Gastrocnemius medialis (tissue), 4 donors: ENCODE measurements at regions not wholly inside any gene's neighbourhood (a gene's known extent, or its start where the extent isn't known, plus 50 kb on each side); places are given as distances from the start of the nearest gene placed in this dataset.

ENCODE experiments used
- ATAC-seq, 2 donors: fragments of 150-250 bp; one replicate each; pipeline ENCODE4 v1.9.1; 2016
- DNase-seq, 2 donors: peaks; one replicate each; pipeline ENCODE4 v3.0.0-alpha.2; 2019
- H3K27ac ChIP-seq, 4 donors: fragments of 200-600 bp; sonication (generic); 1 replicate in 1 of 4; 2 replicates in 3 of 4; pipeline ENCODE4 v1.5.1; 2016 to 2018; ENCODE audit warnings: mild to moderate bottlenecking in 2 of 4, moderate library complexity in 1 of 4
- H3K27me3 ChIP-seq, 3 donors: fragments of 200-600 bp; sonication (generic) in 2 of 3; 1 replicate in 1 of 3; 2 replicates in 2 of 3; pipeline versions ENCODE4 v1.5.1 to v1.6.0; 2016 to 2019; ENCODE audit warnings: mild to moderate bottlenecking in 1 of 3, moderate library complexity in 1 of 3
- H3K36me3 ChIP-seq, 2 donors: fragments of 200-600 bp; sonication (generic) in 1 of 2; one replicate each; pipeline ENCODE4 v1.5.1; 2017 to 2018
- H3K4me1 ChIP-seq, 2 donors: fragments of 200-600 bp; sonication (generic) in 1 of 2; one replicate each; pipeline ENCODE4 v1.5.1; 2016 to 2017; ENCODE audit warnings: mild to moderate bottlenecking in 2 of 2
- H3K4me3 ChIP-seq, 4 donors: fragments of 200-600 bp; sonication (generic) in 3 of 4; 1 replicate in 1 of 4; 2 replicates in 3 of 4; pipeline ENCODE4 v1.5.1; 2016 to 2019; ENCODE audit warnings: mild to moderate bottlenecking in 2 of 4
- H3K9me3 ChIP-seq, 3 donors: fragments of 200-600 bp; sonication (generic) in 2 of 3; 1 replicate in 1 of 3; 2 replicates in 2 of 3; pipeline ENCODE4 v1.5.1; 2016 to 2019
- CTCF ChIP-seq, 5 experiments: fragments of 450-650 bp in 3 of 5; fragments of 200-600 bp in 2 of 5; sonication (generic) in 2 of 5; IDR thresholded peaks in 4 of 5; conservative IDR thresholded peaks in 1 of 5; 1 replicate in 4 of 5; 2 replicates in 1 of 5; pipeline ENCODE4 v1.5.1; 2016 to 2019; ENCODE audit warnings: antibody characterized with exemption in 5 of 5, mild to moderate bottlenecking in 3 of 5, moderate library complexity in 3 of 5
- POLR2A ChIP-seq, 2 donors: fragments of 450-650 bp; IDR thresholded peaks; one replicate each; pipeline ENCODE4 v1.6.1; 2017; ENCODE audit warnings: antibody characterized with exemption in 2 of 2, mild to moderate bottlenecking in 2 of 2, moderate library complexity in 2 of 2
- in situ Hi-C, 4 donors: fragments of 200-750 bp; cut with MboI; loops; one replicate each; pipeline versions ENCODE4 v1.15.0 to v1.8.0; 2017; ENCODE audit warnings: low sequenced_read_pairs in 4 of 4
- intact Hi-C: fragments of 100-400 bp; cut with DNase I; formaldehyde crosslinking; loops from one replicate; pipeline ENCODE4 v1.15.1; 2023; ENCODE audit warnings: low total_unique reads

- ATAC-seq (no peak), DNase-seq (no peak)
- Histone ChIP-seq H3K4me1 (no peaks in the 10 kb centered on the region), H3K4me3 (no peak overlapping the region), H3K36me3 (no peaks in the 10 kb centered on the region), H3K9me3 (no peaks in the 10 kb centered on the region), H3K27me3 (no peaks in the 10 kb centered on the region), H3K27ac (no peak overlapping the region)
- TF ChIP-seq CTCF (IDR thresholded peaks at IDR 0.05 in 4 of 5, conservative IDR thresholded peaks at IDR 0.05 in 1 of 5) (no peak), POLR2A (IDR thresholded peaks at IDR 0.05) (no peak)
- intact Hi-C loops: no loop called here
- in situ Hi-C loops: no loop called here
Measured at GRCh38 chr9:31089549-31090221, 1294.8 kb upstream of the ACO1 start.

GRCh38 chr9:31100311-31100710 lies 1284.1 kb upstream of the ACO1 start:
- no peaks in the 10 kb centered on the region for H3K27me3 ChIP-seq
- no peak for TF ChIP-seq POLR2A (IDR thresholded peaks at IDR 0.05)
- no peak for TF ChIP-seq CTCF (IDR thresholded peaks at IDR 0.05 in 4 of 5, conservative IDR thresholded peaks at IDR 0.05 in 1 of 5)
- DNase-seq: no peak
- H3K4me1 ChIP-seq: no peaks in the 10 kb centered on the region
- intact Hi-C loops: loop anchor here (10.0 kb wide), 1 partner anchor 56 kb away; no protein-coding TSS in a partner anchor
- H3K9me3 ChIP-seq: no peaks in the 10 kb centered on the region
- no peak overlapping the region for H3K4me3 ChIP-seq
- H3K36me3 ChIP-seq: no peaks in the 10 kb centered on the region
- ATAC-seq: no peak
- in situ Hi-C loops: loop anchor here in 1 of 4 donors (25.0 kb wide), 1 partner anchor 712 kb away; no protein-coding TSS in a partner anchor
- no peak overlapping the region for H3K27ac ChIP-seq

- H3K4me1 ChIP-seq: no peaks in the 10 kb centered on the region
- DNase-seq (no peak), ATAC-seq (no peak)
- intact Hi-C loops (loop anchor here (10.0 kb wide), 1 partner anchor 59 kb away; no protein-coding TSS in a partner anchor), in situ Hi-C loops (loop anchor here in 1 of 4 donors (25.0 kb wide), 1 partner anchor 708 kb away; no protein-coding TSS in a partner anchor)
- no peak for TF ChIP-seq CTCF (IDR thresholded peaks at IDR 0.05 in 4 of 5, conservative IDR thresholded peaks at IDR 0.05 in 1 of 5)
- TF ChIP-seq POLR2A (IDR thresholded peaks at IDR 0.05): no peak
- no peaks in the 10 kb centered on the region for H3K27me3 ChIP-seq
- no peaks in the 10 kb centered on the region for H3K36me3 ChIP-seq
- no peak overlapping the region for H3K27ac ChIP-seq
- no peaks in the 10 kb centered on the region for H3K9me3 ChIP-seq
- H3K4me3 ChIP-seq: no peak overlapping the region
Measured at GRCh38 chr9:31103836-31104235, 1280.6 kb upstream of the ACO1 start.

GRCh38 chr9:31104249-31104648 lies 1280.2 kb upstream of the ACO1 start:
- TF ChIP-seq CTCF (IDR thresholded peaks at IDR 0.05 in 4 of 5, conservative IDR thresholded peaks at IDR 0.05 in 1 of 5) (no peak), POLR2A (IDR thresholded peaks at IDR 0.05) (no peak)
- Histone ChIP-seq H3K27ac (no peak overlapping the region), H3K27me3 (no peaks in the 10 kb centered on the region), H3K4me1 (no peaks in the 10 kb centered on the region), H3K4me3 (no peak overlapping the region), H3K36me3 (no peaks in the 10 kb centered on the region), H3K9me3 (no peaks in the 10 kb centered on the region)
- intact Hi-C loops: loop anchor here (10.0 kb wide), 1 partner anchor 59 kb away; no protein-coding TSS in a partner anchor
- DNase-seq (no peak), ATAC-seq (no peak)
- in situ Hi-C loops: loop anchor here in 1 of 4 donors (25.0 kb wide), 1 partner anchor 708 kb away; no protein-coding TSS in a partner anchor
